ENCODE measurements at regions not wholly inside any gene's neighbourhood (a gene's known extent, or its start where the extent isn't known, plus 50 kb on each side); places are given as distances from the start of the nearest gene placed in this dataset.

GRCh38 chr13:102536695-102537485 is 59.9 kb upstream of the TPP2 start:
- TF ChIP-seq POLR2A (IDR thresholded peaks at IDR 0.05; ENCODE audit: low read depth, low read length) = no peak
- no peak for TF ChIP-seq POLR2AphosphoS5 (IDR thresholded peaks at IDR 0.05; ENCODE audit: low read depth, low read length)
- no peak for TF ChIP-seq TAF1 (IDR thresholded peaks at IDR 0.05; ENCODE audit: low read depth, low read length)
- no peak for TF ChIP-seq PAX5 (IDR thresholded peaks at IDR 0.05; ENCODE audit: insufficient read depth, low read length, severe bottlenecking)

Data from GM12891 (cell line).